ENCODE measurements at regions not wholly inside any gene's neighbourhood (a gene's known extent, or its start where the extent isn't known, plus 50 kb on each side); places are given as distances from the start of the nearest gene placed in this dataset.

GRCh38 chr7:46147871-46148270, 226.8 kb upstream of the IGFBP3 start:
- TF ChIP-seq, protein P1, sequence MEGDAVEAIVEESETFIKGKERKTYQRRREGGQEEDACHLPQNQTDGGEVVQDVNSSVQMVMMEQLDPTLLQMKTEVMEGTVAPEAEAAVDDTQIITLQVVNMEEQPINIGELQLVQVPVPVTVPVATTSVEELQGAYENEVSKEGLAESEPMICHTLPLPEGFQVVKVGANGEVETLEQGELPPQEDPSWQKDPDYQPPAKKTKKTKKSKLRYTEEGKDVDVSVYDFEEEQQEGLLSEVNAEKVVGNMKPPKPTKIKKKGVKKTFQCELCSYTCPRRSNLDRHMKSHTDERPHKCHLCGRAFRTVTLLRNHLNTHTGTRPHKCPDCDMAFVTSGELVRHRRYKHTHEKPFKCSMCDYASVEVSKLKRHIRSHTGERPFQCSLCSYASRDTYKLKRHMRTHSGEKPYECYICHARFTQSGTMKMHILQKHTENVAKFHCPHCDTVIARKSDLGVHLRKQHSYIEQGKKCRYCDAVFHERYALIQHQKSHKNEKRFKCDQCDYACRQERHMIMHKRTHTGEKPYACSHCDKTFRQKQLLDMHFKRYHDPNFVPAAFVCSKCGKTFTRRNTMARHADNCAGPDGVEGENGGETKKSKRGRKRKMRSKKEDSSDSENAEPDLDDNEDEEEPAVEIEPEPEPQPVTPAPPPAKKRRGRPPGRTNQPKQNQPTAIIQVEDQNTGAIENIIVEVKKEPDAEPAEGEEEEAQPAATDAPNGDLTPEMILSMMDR (IDR thresholded peaks at IDR 0.05) = no peak

- TF ChIP-seq, protein P1 (IDR thresholded peaks at IDR 0.05) = no peak
Measured at GRCh38 chr7:46146454-46147255, 225.6 kb upstream of the IGFBP3 start.

DNA sequence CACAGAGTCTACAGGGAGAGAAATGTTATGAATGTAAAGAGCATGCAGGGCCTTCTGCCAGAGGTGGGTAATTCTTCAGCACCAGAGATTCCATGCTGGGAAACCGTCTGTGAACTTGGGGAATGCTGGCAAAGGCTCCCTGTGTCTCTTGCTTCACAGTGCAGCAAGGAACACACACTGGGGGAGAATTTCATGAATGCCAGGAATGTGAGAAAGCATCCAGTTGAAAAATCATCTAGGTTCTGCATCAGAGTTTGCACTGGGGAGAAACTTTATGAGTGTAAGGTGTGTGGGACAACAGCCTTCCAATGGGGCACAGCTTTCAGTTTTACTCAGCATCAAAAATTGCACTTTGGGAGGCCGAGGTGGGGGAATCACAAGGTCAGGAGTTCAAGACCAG, 224.3 kb upstream of the IGFBP3 start:
- TF ChIP-seq, protein P1 (IDR thresholded peaks at IDR 0.05) = no peak

- TF ChIP-seq, protein P1 (IDR thresholded peaks at IDR 0.05) = no peak
Measured at GRCh38 chr7:46143949-46144917, 223.2 kb upstream of the IGFBP3 start.

GRCh38 chr7:46143421-46143820, 222.3 kb upstream of the IGFBP3 start:
- TF ChIP-seq, protein P1 (IDR thresholded peaks at IDR 0.05) = no peak

DNA sequence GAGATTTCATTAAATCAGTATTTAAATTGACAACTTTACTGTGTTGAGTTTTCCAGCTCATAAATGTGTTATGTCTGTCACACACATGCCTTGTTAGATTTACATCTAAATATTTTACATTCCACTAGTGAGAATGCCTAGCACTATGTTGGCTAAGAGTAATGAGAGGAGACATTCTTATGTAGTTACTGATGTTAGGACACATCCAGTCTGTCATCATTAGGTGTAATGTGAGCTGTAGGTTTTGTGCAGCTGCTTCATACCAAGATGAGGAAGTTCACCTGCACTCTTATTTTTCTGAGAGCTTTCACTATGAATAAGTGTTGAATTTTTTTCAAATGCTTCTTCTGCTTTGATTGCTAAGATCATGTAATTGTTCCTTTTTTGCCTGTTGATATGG, 218.0 kb upstream of the IGFBP3 start:
- TF ChIP-seq, protein P1 (IDR thresholded peaks at IDR 0.05) = no peak

DNA sequence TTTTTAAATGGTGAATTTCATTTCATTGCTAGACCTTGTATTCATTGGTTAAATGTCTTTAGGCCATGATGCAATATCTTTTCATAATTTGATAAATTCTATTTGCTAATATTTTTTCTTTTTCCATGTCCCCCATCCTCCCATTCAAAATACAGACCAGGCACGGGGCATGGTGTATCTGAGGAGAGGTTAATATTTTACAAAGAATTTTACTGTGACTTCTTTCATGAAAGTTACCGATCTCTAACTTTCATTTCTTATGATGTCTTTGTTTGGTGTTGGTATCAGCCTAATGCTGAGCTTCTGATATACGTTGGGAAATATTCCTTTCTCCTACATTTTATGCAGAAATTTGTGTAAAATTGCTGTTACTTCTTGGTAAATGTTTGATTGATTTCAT, 216.7 kb upstream of the IGFBP3 start:
- TF ChIP-seq, protein P1 (IDR thresholded peaks at IDR 0.05) = no peak

Measured in LNCAP (cell line).